GM23338 (cell line): ENCODE measurements at regions not wholly inside any gene's neighbourhood (a gene's known extent, or its start where the extent isn't known, plus 50 kb on each side); places are given as distances from the start of the nearest gene placed in this dataset.
"Not testable (repeated sequence)": the region's sequence is repeated elsewhere in the genome, so short reads cannot be mapped to it uniquely, and the experiment has no call there.

ENCODE experiments used
- ATAC-seq: fragments of 200-7000 bp; cut with Tn5 transposase; 3 replicates; pipeline ENCODE4 v1.9.1; 2020
- DNase-seq: peaks from one replicate; pipeline ENCODE4 v3.0.0-alpha.2; 2015; ENCODE audit warnings: low spot score
- H2AFZ ChIP-seq: fragments of 200-600 bp; sonication (generic); 2 replicates; pipeline ENCODE4 v1.8.0; 2016; ENCODE audit warnings: antibody characterized with exemption, mild to moderate bottlenecking, moderate library complexity
- H3F3A ChIP-seq: fragments of 200-600 bp; sonication (generic); replicated peaks from 2 replicates; pipeline ENCODE4 v1.8.0; 2017; ENCODE audit warnings: antibody characterized with exemption, mixed run types, low read depth
- H3K27ac ChIP-seq: fragments of 200-600 bp; sonication (generic); 2 replicates; pipeline ENCODE4 v1.6.1; 2016; ENCODE audit warnings: low read depth
- H3K27me3 ChIP-seq: fragments of 200-600 bp; sonication (generic); 2 replicates; pipeline ENCODE4 v1.8.0; 2016; ENCODE audit warnings: mild to moderate bottlenecking, mixed run types, moderate library complexity; ENCODE audit not compliant: insufficient read depth
- H3K36me3 ChIP-seq: fragments of 200-600 bp; sonication (generic); 2 replicates; pipeline ENCODE4 v1.8.0; 2016; ENCODE audit warnings: mild to moderate bottlenecking; ENCODE audit not compliant: insufficient read depth
- H3K4me1 ChIP-seq: fragments of 200-600 bp; sonication (generic); 2 replicates; pipeline ENCODE4 v1.8.0; 2016; ENCODE audit warnings: mild to moderate bottlenecking, moderate library complexity; ENCODE audit not compliant: insufficient read depth
- H3K4me2 ChIP-seq: fragments of 200-600 bp; sonication (generic); 2 replicates; pipeline ENCODE4 v1.7.1; 2017; ENCODE audit warnings: mixed run types
- H3K4me3 ChIP-seq: fragments of 200-600 bp; sonication (generic); 2 replicates; pipeline ENCODE4 v1.6.1; 2016; ENCODE audit warnings: mixed run types
- H3K79me2 ChIP-seq: fragments of 200-600 bp; sonication (generic); replicated peaks from 2 replicates; pipeline ENCODE4 v1.8.0; 2017; ENCODE audit warnings: mild to moderate bottlenecking; ENCODE audit not compliant: insufficient read depth
- H3K9me2 ChIP-seq: fragments of 200-600 bp; sonication (generic); 2 replicates; pipeline ENCODE4 v1.8.0; 2017; ENCODE audit not compliant: insufficient read depth
- H4K20me1 ChIP-seq: fragments of 200-600 bp; sonication (generic); replicated peaks from 2 replicates; pipeline ENCODE4 v1.8.0; 2017; ENCODE audit warnings: mild to moderate bottlenecking; ENCODE audit not compliant: insufficient read depth
- H3K27ac Mint-ChIP-seq: 2 replicates; pipeline ENCODE4 v1.8.0; 2020; ENCODE audit warnings: inconsistent platforms, mild to moderate bottlenecking, moderate library complexity, mixed read lengths
- H3K27me3 Mint-ChIP-seq: 3 replicates; pipeline ENCODE4 v1.8.0; 2022; ENCODE audit warnings: low read depth, mild to moderate bottlenecking, moderate library complexity, mixed read lengths, inconsistent platforms; ENCODE audit not compliant: insufficient read depth, poor library complexity
- H3K36me3 Mint-ChIP-seq: 3 replicates; pipeline ENCODE4 v1.8.0; 2021; ENCODE audit warnings: low read depth, mild to moderate bottlenecking, inconsistent platforms, moderate library complexity, mixed read lengths
- H3K4me1 Mint-ChIP-seq: 3 replicates; pipeline ENCODE4 v1.8.0; 2020; ENCODE audit warnings: mild to moderate bottlenecking, inconsistent platforms, mixed read lengths
- H3K4me3 Mint-ChIP-seq: 3 replicates; pipeline ENCODE4 v1.8.0; 2021; ENCODE audit warnings: moderate library complexity, mild to moderate bottlenecking, inconsistent platforms, mixed read lengths
- H3K9me3 Mint-ChIP-seq: 3 replicates; pipeline ENCODE4 v1.8.0; 2020; ENCODE audit warnings: moderate library complexity, mild to moderate bottlenecking, inconsistent platforms, mixed read lengths
- CREB1 ChIP-seq: fragments of 250-450 bp; sonication (Bioruptor Pico); IDR thresholded peaks from 2 replicates; pipeline ENCODE4 v1.5.0; 2020; ENCODE audit warnings: low read depth, mild to moderate bottlenecking, moderate library complexity
- CTCF ChIP-seq, 2 experiments: fragments of 200-600 bp in 1 of 2; sonication (generic) in 1 of 2; conservative IDR thresholded peaks; 2 replicates each; pipeline versions ENCODE4 v1.5.1 to v1.6.1; 2016 to 2017; ENCODE audit warnings: antibody characterized with exemption in 2 of 2, low read depth in 2 of 2, mild to moderate bottlenecking in 2 of 2, moderate library complexity in 1 of 2
- EZH2phosphoT487 ChIP-seq: fragments of 200-600 bp; sonication (generic); IDR thresholded peaks from one replicate; pipeline ENCODE4 v1.8.1; 2018; ENCODE audit warnings: antibody characterized with exemption; ENCODE audit not compliant: unreplicated experiment
- JUNB ChIP-seq: IDR thresholded peaks from one replicate; pipeline ENCODE4 v1.6.1; 2016; ENCODE audit warnings: antibody characterized with exemption; ENCODE audit not compliant: unreplicated experiment
- STAT1 ChIP-seq: IDR thresholded peaks from one replicate; pipeline ENCODE4 v1.6.1; 2016; ENCODE audit warnings: antibody characterized with exemption; ENCODE audit not compliant: unreplicated experiment
- ZNF114 ChIP-seq: fragments of 250-450 bp; sonication (Bioruptor Pico); IDR thresholded peaks from 2 replicates; pipeline ENCODE4 v1.5.0; 2020; ENCODE audit warnings: mild to moderate bottlenecking, moderate library complexity
- TF ChIP-seq, protein P1 (sequence below): fragments of 250-450 bp; sonication (Bioruptor Pico); IDR thresholded peaks from 2 replicates; pipeline ENCODE4 v1.5.0; 2020; ENCODE audit warnings: mild to moderate bottlenecking, moderate library complexity

DNA sequence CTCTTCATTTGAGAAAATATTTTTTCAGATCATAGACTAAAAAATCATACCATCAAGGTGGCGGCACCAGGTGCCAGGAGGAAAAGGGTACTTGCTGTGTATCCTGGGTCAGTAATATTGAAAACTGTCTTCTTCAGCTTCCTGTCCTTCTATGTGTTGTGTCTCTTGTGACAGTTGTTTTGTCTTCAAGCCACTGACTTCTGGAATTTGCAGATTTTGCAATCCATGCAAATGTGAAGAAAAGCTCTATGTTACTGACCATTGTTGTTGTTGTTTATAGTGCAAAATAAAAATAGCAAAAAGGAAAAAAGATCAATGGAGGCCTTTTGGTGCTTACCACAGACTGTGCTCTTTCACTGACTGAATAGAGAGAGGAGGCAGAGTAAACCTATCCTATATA lies 83.2 kb upstream of the RHOU start:
- TF ChIP-seq STAT1 (no peak), CTCF (conservative IDR thresholded peaks at IDR 0.05; ENCODE audit: low read depth in 2 of 2) (no peak)
- H3K27me3 ChIP-seq = peaks cover 56% of the 10 kb centered on the region
- H2AFZ ChIP-seq = no peak overlapping the region
- Mint-ChIP-seq H3K36me3 (no peaks in the 10 kb centered on the region; the same call in 2 of the 3 replicates), H3K9me3 (no peaks in the 10 kb centered on the region), H3K4me1 (peaks cover 12% of the 10 kb centered on the region; the same call in 2 of the 3 replicates), H3K27me3 (peaks cover 42% of the 10 kb centered on the region), H3K27ac (no peak overlapping the region), H3K4me3 (no peak overlapping the region)
- peaks cover 7% of the 10 kb centered on the region for H3K4me1 ChIP-seq
- H3F3A ChIP-seq = peaks cover 11% of the 10 kb centered on the region
- H4K20me1 ChIP-seq = 0 out of 2 replicates have a peak, but pooled peaks cover 8% of the 10 kb centered on the region
- no peaks in the 10 kb centered on the region for H3K9me2 ChIP-seq
- H3K27ac ChIP-seq = no peak overlapping the region
- no peak for ATAC-seq
- no peaks in the 10 kb centered on the region for H3K79me2 ChIP-seq
- no peak for DNase-seq
- no peak overlapping the region for H3K4me2 ChIP-seq
- H3K4me3 ChIP-seq = no peak overlapping the region
- H3K36me3 ChIP-seq = no peaks in the 10 kb centered on the region

DNA sequence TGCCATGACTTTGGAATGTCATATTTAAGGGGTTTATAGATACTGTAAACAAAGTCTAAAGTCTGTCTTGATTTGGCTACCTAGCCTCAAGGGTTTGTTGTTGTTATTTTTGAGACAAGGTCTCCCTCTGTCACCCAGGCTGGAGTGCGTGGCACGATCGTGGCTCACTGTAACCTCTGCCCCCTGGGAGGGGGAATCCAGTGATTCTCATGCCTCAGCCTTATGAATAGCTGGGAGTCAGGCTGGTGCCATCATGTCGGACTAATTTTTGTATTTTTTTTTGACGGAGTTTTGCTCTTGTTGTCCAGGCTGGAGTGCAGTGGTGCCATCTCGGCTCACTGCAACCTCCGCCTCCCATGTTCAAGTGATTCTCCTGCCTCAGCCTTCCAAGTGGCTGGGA lies 82.2 kb upstream of the RHOU start:
- peaks cover 46% of the 10 kb centered on the region for H3K27me3 ChIP-seq

DNA sequence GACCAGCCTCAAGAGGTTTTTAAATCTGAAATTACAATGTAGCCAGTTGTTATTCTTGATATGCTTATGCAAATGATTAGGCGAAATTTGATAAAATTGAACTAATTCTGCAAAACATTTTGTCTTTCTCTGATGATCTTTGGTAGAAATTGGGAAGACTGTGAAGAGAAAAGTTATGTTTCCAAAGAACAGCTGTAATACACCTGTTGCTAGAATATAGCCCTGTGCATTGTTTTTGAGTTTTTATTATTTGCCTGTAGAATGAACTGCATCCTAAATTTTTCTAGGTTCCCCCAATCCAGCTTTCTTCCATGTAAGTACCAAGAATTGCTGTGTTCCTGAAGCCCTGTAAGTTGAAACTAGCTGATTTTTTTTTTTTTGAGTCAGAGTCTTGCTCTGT lies 81.5 kb upstream of the RHOU start:
- Histone ChIP-seq H3F3A (peaks cover 4% of the 10 kb centered on the region; the same call in 1 of the 2 replicates), H3K9me2 (no peaks in the 10 kb centered on the region), H3K4me2 (no peak overlapping the region), H3K36me3 (no peaks in the 10 kb centered on the region), H3K4me1 (peaks cover 1% of the 10 kb centered on the region), H3K4me3 (no peak overlapping the region), H3K27me3 (peaks cover 40% of the 10 kb centered on the region), H4K20me1 (0 out of 2 replicates have a peak, but pooled peaks cover 4% of the 10 kb centered on the region), H3K27ac (no peak overlapping the region), H2AFZ (no peak overlapping the region), H3K79me2 (no peaks in the 10 kb centered on the region)
- Mint-ChIP-seq H3K36me3 (no peaks in the 10 kb centered on the region; the same call in 2 of the 3 replicates), H3K9me3 (no peaks in the 10 kb centered on the region), H3K27ac (no peak overlapping the region), H3K4me3 (no peak overlapping the region), H3K4me1 (peaks cover 4% of the 10 kb centered on the region; the same call in 2 of the 3 replicates), H3K27me3 (peaks cover 26% of the 10 kb centered on the region)
- DNase-seq (no peak), ATAC-seq (no peak)
- TF ChIP-seq EZH2phosphoT487 (no peak), ZNF114 (CRISPR knock-in tag) (no peak), JUNB (no peak), CREB1 (CRISPR knock-in tag) (no peak)
- TF ChIP-seq, protein P1, sequence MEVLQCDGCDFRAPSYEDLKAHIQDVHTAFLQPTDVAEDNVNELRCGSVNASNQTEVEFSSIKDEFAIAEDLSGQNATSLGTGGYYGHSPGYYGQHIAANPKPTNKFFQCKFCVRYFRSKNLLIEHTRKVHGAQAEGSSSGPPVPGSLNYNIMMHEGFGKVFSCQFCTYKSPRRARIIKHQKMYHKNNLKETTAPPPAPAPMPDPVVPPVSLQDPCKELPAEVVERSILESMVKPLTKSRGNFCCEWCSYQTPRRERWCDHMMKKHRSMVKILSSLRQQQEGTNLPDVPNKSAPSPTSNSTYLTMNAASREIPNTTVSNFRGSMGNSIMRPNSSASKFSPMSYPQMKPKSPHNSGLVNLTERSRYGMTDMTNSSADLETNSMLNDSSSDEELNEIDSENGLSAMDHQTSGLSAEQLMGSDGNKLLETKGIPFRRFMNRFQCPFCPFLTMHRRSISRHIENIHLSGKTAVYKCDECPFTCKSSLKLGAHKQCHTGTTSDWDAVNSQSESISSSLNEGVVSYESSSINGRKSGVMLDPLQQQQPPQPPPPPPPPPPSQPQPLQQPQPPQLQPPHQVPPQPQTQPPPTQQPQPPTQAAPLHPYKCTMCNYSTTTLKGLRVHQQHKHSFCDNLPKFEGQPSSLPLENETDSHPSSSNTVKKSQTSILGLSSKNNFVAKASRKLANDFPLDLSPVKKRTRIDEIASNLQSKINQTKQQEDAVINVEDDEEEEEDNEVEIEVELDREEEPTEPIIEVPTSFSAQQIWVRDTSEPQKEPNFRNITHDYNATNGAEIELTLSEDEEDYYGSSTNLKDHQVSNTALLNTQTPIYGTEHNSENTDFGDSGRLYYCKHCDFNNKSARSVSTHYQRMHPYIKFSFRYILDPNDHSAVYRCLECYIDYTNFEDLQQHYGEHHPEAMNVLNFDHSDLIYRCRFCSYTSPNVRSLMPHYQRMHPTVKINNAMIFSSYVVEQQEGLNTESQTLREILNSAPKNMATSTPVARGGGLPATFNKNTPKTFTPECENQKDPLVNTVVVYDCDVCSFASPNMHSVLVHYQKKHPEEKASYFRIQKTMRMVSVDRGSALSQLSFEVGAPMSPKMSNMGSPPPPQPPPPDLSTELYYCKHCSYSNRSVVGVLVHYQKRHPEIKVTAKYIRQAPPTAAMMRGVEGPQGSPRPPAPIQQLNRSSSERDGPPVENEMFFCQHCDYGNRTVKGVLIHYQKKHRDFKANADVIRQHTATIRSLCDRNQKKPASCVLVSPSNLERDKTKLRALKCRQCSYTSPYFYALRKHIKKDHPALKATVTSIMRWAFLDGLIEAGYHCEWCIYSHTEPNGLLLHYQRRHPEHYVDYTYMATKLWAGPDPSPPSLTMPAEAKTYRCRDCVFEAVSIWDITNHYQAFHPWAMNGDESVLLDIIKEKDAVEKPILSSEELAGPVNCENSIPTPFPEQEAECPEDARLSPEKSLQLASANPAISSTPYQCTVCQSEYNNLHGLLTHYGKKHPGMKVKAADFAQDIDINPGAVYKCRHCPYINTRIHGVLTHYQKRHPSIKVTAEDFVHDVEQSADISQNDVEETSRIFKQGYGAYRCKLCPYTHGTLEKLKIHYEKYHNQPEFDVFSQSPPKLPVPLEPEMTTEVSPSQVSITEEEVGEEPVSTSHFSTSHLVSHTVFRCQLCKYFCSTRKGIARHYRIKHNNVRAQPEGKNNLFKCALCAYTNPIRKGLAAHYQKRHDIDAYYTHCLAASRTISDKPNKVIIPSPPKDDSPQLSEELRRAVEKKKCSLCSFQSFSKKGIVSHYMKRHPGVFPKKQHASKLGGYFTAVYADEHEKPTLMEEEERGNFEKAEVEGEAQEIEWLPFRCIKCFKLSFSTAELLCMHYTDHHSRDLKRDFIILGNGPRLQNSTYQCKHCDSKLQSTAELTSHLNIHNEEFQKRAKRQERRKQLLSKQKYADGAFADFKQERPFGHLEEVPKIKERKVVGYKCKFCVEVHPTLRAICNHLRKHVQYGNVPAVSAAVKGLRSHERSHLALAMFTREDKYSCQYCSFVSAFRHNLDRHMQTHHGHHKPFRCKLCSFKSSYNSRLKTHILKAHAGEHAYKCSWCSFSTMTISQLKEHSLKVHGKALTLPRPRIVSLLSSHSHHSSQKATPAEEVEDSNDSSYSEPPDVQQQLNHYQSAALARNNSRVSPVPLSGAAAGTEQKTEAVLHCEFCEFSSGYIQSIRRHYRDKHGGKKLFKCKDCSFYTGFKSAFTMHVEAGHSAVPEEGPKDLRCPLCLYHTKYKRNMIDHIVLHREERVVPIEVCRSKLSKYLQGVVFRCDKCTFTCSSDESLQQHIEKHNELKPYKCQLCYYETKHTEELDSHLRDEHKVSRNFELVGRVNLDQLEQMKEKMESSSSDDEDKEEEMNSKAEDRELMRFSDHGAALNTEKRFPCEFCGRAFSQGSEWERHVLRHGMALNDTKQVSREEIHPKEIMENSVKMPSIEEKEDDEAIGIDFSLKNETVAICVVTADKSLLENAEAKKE (CRISPR knock-in tag) = no peak

More for the DNA sequence above, 82.2 kb upstream of the RHOU start:
- peaks cover 33% of the 10 kb centered on the region for H3K27me3 Mint-ChIP-seq
- not testable (repeated sequence) for H3K9me3 Mint-ChIP-seq, H3K4me1 ChIP-seq, H2AFZ ChIP-seq, H3K4me2 ChIP-seq, ATAC-seq, H3K36me3 ChIP-seq, H3K36me3 Mint-ChIP-seq, H3K4me3 Mint-ChIP-seq, H3K27ac Mint-ChIP-seq, H3K9me2 ChIP-seq, DNase-seq, H3K4me1 Mint-ChIP-seq, H3K79me2 ChIP-seq, H4K20me1 ChIP-seq, H3K4me3 ChIP-seq, H3K27ac ChIP-seq
- H3F3A ChIP-seq = peaks cover 10% of the 10 kb centered on the region; the same call in 1 of the 2 replicates
